ENCODE measurements at regions not wholly inside any gene's neighbourhood (a gene's known extent, or its start where the extent isn't known, plus 50 kb on each side); places are given as distances from the start of the nearest gene placed in this dataset.

DNA sequence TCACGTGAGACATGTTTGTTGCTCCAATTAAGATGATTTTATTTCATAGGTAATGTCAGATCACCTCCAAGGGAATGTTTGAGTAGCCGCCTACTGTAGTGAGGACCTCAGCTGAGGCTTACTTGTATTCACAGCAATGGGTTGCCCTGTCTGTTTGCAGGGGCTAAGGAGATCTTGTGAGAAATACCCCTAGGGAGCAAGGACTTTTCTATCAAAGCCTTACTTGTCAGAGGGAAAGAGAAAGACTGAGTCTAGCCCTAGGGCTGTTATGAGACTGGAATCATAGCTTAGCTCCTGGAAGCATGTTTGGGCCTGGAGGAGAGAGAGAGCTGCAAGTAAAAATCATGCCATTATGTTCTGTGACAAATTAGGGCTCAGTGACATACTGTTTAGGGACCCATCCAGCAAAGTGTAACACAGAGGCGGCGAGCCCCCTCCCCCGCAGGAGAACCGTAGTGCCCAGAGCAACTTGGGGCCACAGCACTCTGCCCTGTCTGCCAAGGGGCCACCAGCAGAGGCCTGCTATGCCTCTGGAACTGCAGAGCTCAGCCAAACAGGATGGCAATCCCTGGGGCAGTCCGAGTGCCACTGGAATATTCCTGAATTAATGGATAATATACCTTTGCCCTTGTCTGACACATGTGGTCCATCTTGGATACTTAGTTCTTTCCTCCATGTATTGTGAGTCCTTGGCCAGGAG lies 178.8 kb downstream of the DACT1 start:
- ATAC-seq (no peak), DNase-seq (ENCODE audit: low read depth, low spot score) (no peak)
- ChIA-PET POLR2A (no interaction called here), CTCF (interaction anchor here (1.5 kb wide), 1 partner anchor 10 kb away, joined by 5 read pairs; no protein-coding TSS in a partner anchor), RAD21 (ENCODE audit: low non-redundant PET in 1 of 2, low total read pairs in 2 of 2, uncharacterized antibody in 2 of 2, unreplicated experiment in 2 of 2) (no interaction called here)
- intact Hi-C loops (cut with micrococcal nuclease): no loop called here
- Histone ChIP-seq H3K4me2 (ENCODE audit: low read length) (no peak overlapping the region), H3K4me3 (replicated peaks in 1 of 2; ENCODE audit: low read depth in 1 of 2, low read length in 2 of 2) (no peak overlapping the region), H4K20me1 (ENCODE audit: insufficient read depth) (no peaks in the 10 kb centered on the region), H3K36me3 (ENCODE audit: control insufficient read depth in 1 of 2, insufficient read depth in 2 of 2, low read length in 2 of 2) (no peaks in the 10 kb centered on the region), H3K79me2 (ENCODE audit: insufficient read depth, low read length) (no peaks in the 10 kb centered on the region), H3K27ac (ENCODE audit: low read depth, low read length) (no peak overlapping the region), H3K27me3 (ENCODE audit: insufficient read depth, low read length) (no peaks in the 10 kb centered on the region), H3K9me3 (ENCODE audit: control insufficient read depth in 1 of 2, insufficient read depth in 1 of 2, low read depth in 1 of 2, low read length in 2 of 2) (no peaks in the 10 kb centered on the region), H2AFZ (ENCODE audit: low read depth, low read length, poor library complexity, severe bottlenecking) (no peak overlapping the region), H3K4me1 (ENCODE audit: control insufficient read depth in 1 of 2, insufficient read depth in 2 of 2, low read length in 2 of 2) (peaks cover 0 to 8% of the 10 kb centered on the region in 2 experiments; a peak in 2 of 4 replicates), H3K9ac (ENCODE audit: low read length) (no peak overlapping the region), H3K9me2 (ENCODE audit: insufficient read depth) (no peaks in the 10 kb centered on the region)
- no TSS peak for BruUV-seq (replicated peaks)
- TF ChIP-seq TCF7L2 (IDR thresholded peaks at IDR 0.05; ENCODE audit: borderline replicate concordance, extremely low read depth, insufficient read depth, insufficient read length) (no peak), SP1 (IDR thresholded peaks at IDR 0.05; ENCODE audit: low read depth) (no peak), JUND (IDR thresholded peaks at IDR 0.05) (no peak), RAD21 (IDR thresholded peaks at IDR 0.05; ENCODE audit: low read depth) (no peak), ZFX (IDR thresholded peaks at IDR 0.05) (no peak), CEBPB (IDR thresholded peaks at IDR 0.05; ENCODE audit: low read depth) (no peak), CBX3 (IDR thresholded peaks at IDR 0.05; ENCODE audit: low read depth) (no peak), FOSL1 (IDR thresholded peaks at IDR 0.05; ENCODE audit: low read depth) (no peak), POLR2AphosphoS5 (IDR thresholded peaks at IDR 0.05; ENCODE audit: low read depth, low read length) (no peak), ZNF274 (IDR thresholded peaks at IDR 0.05; ENCODE audit: low read depth, low read length) (no peak)
- TF ChIP-seq, protein P1, sequence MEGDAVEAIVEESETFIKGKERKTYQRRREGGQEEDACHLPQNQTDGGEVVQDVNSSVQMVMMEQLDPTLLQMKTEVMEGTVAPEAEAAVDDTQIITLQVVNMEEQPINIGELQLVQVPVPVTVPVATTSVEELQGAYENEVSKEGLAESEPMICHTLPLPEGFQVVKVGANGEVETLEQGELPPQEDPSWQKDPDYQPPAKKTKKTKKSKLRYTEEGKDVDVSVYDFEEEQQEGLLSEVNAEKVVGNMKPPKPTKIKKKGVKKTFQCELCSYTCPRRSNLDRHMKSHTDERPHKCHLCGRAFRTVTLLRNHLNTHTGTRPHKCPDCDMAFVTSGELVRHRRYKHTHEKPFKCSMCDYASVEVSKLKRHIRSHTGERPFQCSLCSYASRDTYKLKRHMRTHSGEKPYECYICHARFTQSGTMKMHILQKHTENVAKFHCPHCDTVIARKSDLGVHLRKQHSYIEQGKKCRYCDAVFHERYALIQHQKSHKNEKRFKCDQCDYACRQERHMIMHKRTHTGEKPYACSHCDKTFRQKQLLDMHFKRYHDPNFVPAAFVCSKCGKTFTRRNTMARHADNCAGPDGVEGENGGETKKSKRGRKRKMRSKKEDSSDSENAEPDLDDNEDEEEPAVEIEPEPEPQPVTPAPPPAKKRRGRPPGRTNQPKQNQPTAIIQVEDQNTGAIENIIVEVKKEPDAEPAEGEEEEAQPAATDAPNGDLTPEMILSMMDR (IDR thresholded peaks at IDR 0.05 in 2 of 3, conservative IDR thresholded peaks at IDR 0.05 in 1 of 3; ENCODE audit: borderline replicate concordance in 1 of 3, insufficient read depth in 1 of 3, low read depth in 2 of 3, low read length in 2 of 3): no peak
- TF ChIP-seq, protein P2, sequence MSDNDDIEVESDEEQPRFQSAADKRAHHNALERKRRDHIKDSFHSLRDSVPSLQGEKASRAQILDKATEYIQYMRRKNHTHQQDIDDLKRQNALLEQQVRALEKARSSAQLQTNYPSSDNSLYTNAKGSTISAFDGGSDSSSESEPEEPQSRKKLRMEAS (IDR thresholded peaks at IDR 0.05): no peak
